Upper lobe of right lung (tissue), 1 donor: ENCODE measurements at regions not wholly inside any gene's neighbourhood (a gene's known extent, or its start where the extent isn't known, plus 50 kb on each side); places are given as distances from the start of the nearest gene placed in this dataset.

Experiments used
- ATAC-seq: fragments of 200-7000 bp; cut with Tn5 transposase; one replicate; pipeline ENCODE4 v1.9.1; 2020; ENCODE audit warnings: mild to moderate bottlenecking, moderate library complexity
- DNase-seq: peaks from one replicate; pipeline ENCODE4 v3.0.0-alpha.2; 2020
- H3K27ac ChIP-seq: fragments of 200-600 bp; one replicate; pipeline ENCODE4 v1.8.0; 2022
- H3K27me3 ChIP-seq: fragments of 200-600 bp; one replicate; pipeline ENCODE4 v1.8.0; 2022; ENCODE audit warnings: mild to moderate bottlenecking
- H3K36me3 ChIP-seq: fragments of 200-600 bp; one replicate; pipeline ENCODE4 v1.8.0; 2022
- H3K4me1 ChIP-seq: fragments of 200-600 bp; one replicate; pipeline ENCODE4 v1.8.0; 2022
- H3K4me3 ChIP-seq: fragments of 200-600 bp; one replicate; pipeline ENCODE4 v1.8.0; 2022; ENCODE audit warnings: mild to moderate bottlenecking
- H3K9me3 ChIP-seq: fragments of 200-600 bp; one replicate; pipeline ENCODE4 v1.8.0; 2022
- CTCF ChIP-seq: fragments of 200-600 bp; IDR thresholded peaks from one replicate; pipeline ENCODE4 v1.8.0; 2022; ENCODE audit warnings: antibody characterized with exemption
- intact Hi-C: fragments of 100-400 bp; cut with DNase I; formaldehyde crosslinking; loops from one replicate; pipeline ENCODE4 v1.11.0; 2022
- donor health status: DM: no; HTN: yes; CAD: no; lungs with severe emphysema.

GRCh38 chr3:72698154-72698917 lies 149.9 kb downstream of the SHQ1 start:
- no peak for DNase-seq
- Histone ChIP-seq H3K4me3 (no peak overlapping the region), H3K36me3 (no peaks in the 10 kb centered on the region), H3K27ac (no peak overlapping the region), H3K27me3 (no peaks in the 10 kb centered on the region), H3K4me1 (no peaks in the 10 kb centered on the region), H3K9me3 (no peaks in the 10 kb centered on the region)
- intact Hi-C loops, result no loop called here
- TF ChIP-seq CTCF, result no peak
- ATAC-seq, result no peak

GRCh38 chr3:72697717-72698116 lies 150.5 kb downstream of the SHQ1 start:
- no peak overlapping the region for H3K27ac ChIP-seq
- H3K27me3 ChIP-seq, result no peaks in the 10 kb centered on the region
- no peak for DNase-seq
- no peaks in the 10 kb centered on the region for H3K9me3 ChIP-seq
- H3K4me3 ChIP-seq, result no peak overlapping the region
- intact Hi-C loops, result no loop called here
- H3K36me3 ChIP-seq, result no peaks in the 10 kb centered on the region
- no peak for ATAC-seq
- TF ChIP-seq CTCF, result no peak
- H3K4me1 ChIP-seq, result no peaks in the 10 kb centered on the region

- ATAC-seq (no peak), DNase-seq (no peak)
- H3K4me3 ChIP-seq, result no peak overlapping the region
- intact Hi-C loops, result no loop called here
- no peaks in the 10 kb centered on the region for H3K9me3 ChIP-seq
- H3K36me3 ChIP-seq, result no peaks in the 10 kb centered on the region
- H3K4me1 ChIP-seq, result no peaks in the 10 kb centered on the region
- no peaks in the 10 kb centered on the region for H3K27me3 ChIP-seq
- no peak for TF ChIP-seq CTCF
- no peak overlapping the region for H3K27ac ChIP-seq
Observed at GRCh38 chr3:72696815-72697214, 151.4 kb downstream of the SHQ1 start.

GRCh38 chr3:72694398-72694797 lies 153.8 kb downstream of the SHQ1 start:
- ATAC-seq (no peak), DNase-seq (no peak)
- Histone ChIP-seq H3K27me3 (no peaks in the 10 kb centered on the region), H3K9me3 (no peaks in the 10 kb centered on the region), H3K27ac (no peak overlapping the region), H3K36me3 (no peaks in the 10 kb centered on the region), H3K4me1 (no peaks in the 10 kb centered on the region), H3K4me3 (no peak overlapping the region)
- intact Hi-C loops, result no loop called here
- no peak for TF ChIP-seq CTCF

GRCh38 chr3:72692990-72693389 lies 155.3 kb downstream of the SHQ1 start:
- intact Hi-C loops, result no loop called here
- Histone ChIP-seq H3K4me3 (no peak overlapping the region), H3K4me1 (no peaks in the 10 kb centered on the region), H3K27ac (no peak overlapping the region), H3K36me3 (no peaks in the 10 kb centered on the region), H3K27me3 (no peaks in the 10 kb centered on the region), H3K9me3 (no peaks in the 10 kb centered on the region)
- no peak for DNase-seq
- ATAC-seq, result peak; percentile 51
- no peak for TF ChIP-seq CTCF

GRCh38 chr3:72690629-72691028 lies 157.6 kb downstream of the SHQ1 start:
- no peak overlapping the region for H3K27ac ChIP-seq
- TF ChIP-seq CTCF, result no peak
- intact Hi-C loops, result no loop called here
- H3K9me3 ChIP-seq, result no peaks in the 10 kb centered on the region
- no peak for ATAC-seq
- no peaks in the 10 kb centered on the region for H3K27me3 ChIP-seq
- DNase-seq, result no peak
- H3K4me3 ChIP-seq, result no peak overlapping the region
- H3K36me3 ChIP-seq, result no peaks in the 10 kb centered on the region
- H3K4me1 ChIP-seq, result no peaks in the 10 kb centered on the region
